8988T (cell line): ENCODE measurements at regions not wholly inside any gene's neighbourhood (a gene's known extent, or its start where the extent isn't known, plus 50 kb on each side); places are given as distances from the start of the nearest gene placed in this dataset.

Experiments used
- DNase-seq: peaks from one replicate; pipeline ENCODE4 v3.0.0; 2011

- DNase-seq = no peak
These were observed 678.7 kb downstream of the EPHA4 start for GRCh38 chr2:220893411-220893810.

- DNase-seq = no peak
These were observed 678.0 kb downstream of the EPHA4 start for GRCh38 chr2:220894069-220894468.

GRCh38 chr2:220899492-220899891, 672.6 kb downstream of the EPHA4 start:
- no peak for DNase-seq

- no peak for DNase-seq
These were observed 668.1 kb downstream of the EPHA4 start for GRCh38 chr2:220904015-220904414.

GRCh38 chr2:220913384-220913783, 658.7 kb downstream of the EPHA4 start:
- no peak for DNase-seq

GRCh38 chr2:220915092-220915623, 656.9 kb downstream of the EPHA4 start:
- no peak for DNase-seq

- DNase-seq = no peak
These were observed 655.2 kb downstream of the EPHA4 start for GRCh38 chr2:220916931-220917330.

GRCh38 chr2:220930271-220931076, 641.6 kb downstream of the EPHA4 start:
- no peak for DNase-seq

- DNase-seq = no peak
These were observed 640.6 kb downstream of the EPHA4 start for GRCh38 chr2:220931491-220931890.

- DNase-seq = no peak
These were observed 640.1 kb downstream of the EPHA4 start for GRCh38 chr2:220932041-220932440.

- DNase-seq = no peak
These were observed 636.2 kb downstream of the EPHA4 start for GRCh38 chr2:220935789-220936321.

- DNase-seq = no peak
These were observed 635.4 kb downstream of the EPHA4 start for GRCh38 chr2:220936641-220937197.

- no peak for DNase-seq
These were observed 634.9 kb downstream of the EPHA4 start for GRCh38 chr2:220937245-220937644.

- no peak for DNase-seq
These were observed 631.5 kb downstream of the EPHA4 start for GRCh38 chr2:220940646-220941045.

GRCh38 chr2:220941683-220942082, 630.4 kb downstream of the EPHA4 start:
- DNase-seq = no peak

- DNase-seq = no peak
These were observed 625.6 kb downstream of the EPHA4 start for GRCh38 chr2:220946552-220946951.

GRCh38 chr2:220948579-220948978, 623.5 kb downstream of the EPHA4 start:
- no peak for DNase-seq

- DNase-seq = no peak
These were observed 622.6 kb downstream of the EPHA4 start for GRCh38 chr2:220949466-220949865.

GRCh38 chr2:220955776-220956175, 616.3 kb downstream of the EPHA4 start:
- no peak for DNase-seq

GRCh38 chr2:220956429-220956828, 615.7 kb downstream of the EPHA4 start:
- no peak for DNase-seq

GRCh38 chr2:220959391-220959802, 612.7 kb downstream of the EPHA4 start:
- DNase-seq = no peak

GRCh38 chr2:220961143-220961860, 610.8 kb downstream of the EPHA4 start:
- no peak for DNase-seq

- DNase-seq = no peak
These were observed 609.5 kb downstream of the EPHA4 start for GRCh38 chr2:220962556-220962955.
